Colonic mucosa (tissue), 4 donors: ENCODE measurements at regions not wholly inside any gene's neighbourhood (a gene's known extent, or its start where the extent isn't known, plus 50 kb on each side); places are given as distances from the start of the nearest gene placed in this dataset.

Experiments
- DNase-seq: peaks from one replicate; pipeline ENCODE4 v3.0.0-alpha.2; 2020
- H3K27ac ChIP-seq: fragments of 200-600 bp; one replicate; pipeline ENCODE4 v1.8.0; 2021
- H3K27me3 ChIP-seq: fragments of 200-600 bp; one replicate; pipeline ENCODE4 v1.8.0; 2021
- H3K36me3 ChIP-seq: fragments of 200-600 bp; one replicate; pipeline ENCODE4 v1.8.0; 2021
- H3K4me1 ChIP-seq: fragments of 200-600 bp; one replicate; pipeline ENCODE4 v1.8.0; 2021; ENCODE audit warnings: mild to moderate bottlenecking
- H3K4me3 ChIP-seq: fragments of 200-600 bp; one replicate; pipeline ENCODE4 v1.8.0; 2021
- H3K9ac ChIP-seq, 2 donors: one replicate each; pipeline ENCODE4 v1.7.0; 2013; ENCODE audit warnings: control low read depth in 2 of 2, low read depth in 2 of 2, low read length in 2 of 2
- H3K9me3 ChIP-seq: fragments of 200-600 bp; one replicate; pipeline ENCODE4 v1.8.0; 2021
- CTCF ChIP-seq: fragments of 200-600 bp; IDR thresholded peaks from one replicate; pipeline ENCODE4 v1.8.0; 2022; ENCODE audit warnings: antibody characterized with exemption, mild to moderate bottlenecking
- intact Hi-C: fragments of 100-400 bp; cut with DNase I; formaldehyde crosslinking; loops from one replicate; pipeline ENCODE4 v1.14.1; 2022
- donor health status: healthy.
- donor health status: DM: no; HTN: no; CAD: no.
- donor health status: DM: no; HTN: no; CAD: no.

- Histone ChIP-seq H3K4me1 (no peaks in the 10 kb centered on the region), H3K4me3 (no peak overlapping the region), H3K36me3 (no peaks in the 10 kb centered on the region), H3K9ac (no peak overlapping the region), H3K27ac (no peak overlapping the region), H3K27me3 (no peaks in the 10 kb centered on the region), H3K9me3 (no peaks in the 10 kb centered on the region)
- intact Hi-C loops, result no loop called here
- no peak for TF ChIP-seq CTCF
- DNase-seq, result no peak
These were observed 198.4 kb upstream of the NRP1 start for GRCh38 chr10:33532901-33533300.

GRCh38 chr10:33529234-33529633 is 194.8 kb upstream of the NRP1 start:
- no peak overlapping the region for H3K9ac ChIP-seq
- no peak for TF ChIP-seq CTCF
- intact Hi-C loops, result no loop called here
- no peak overlapping the region for H3K4me3 ChIP-seq
- H3K36me3 ChIP-seq, result no peaks in the 10 kb centered on the region
- H3K9me3 ChIP-seq, result no peaks in the 10 kb centered on the region
- H3K27ac ChIP-seq, result no peak overlapping the region
- no peaks in the 10 kb centered on the region for H3K4me1 ChIP-seq
- no peaks in the 10 kb centered on the region for H3K27me3 ChIP-seq
- no peak for DNase-seq

- H3K4me1 ChIP-seq, result no peaks in the 10 kb centered on the region
- H3K27ac ChIP-seq, result no peak overlapping the region
- H3K27me3 ChIP-seq, result no peaks in the 10 kb centered on the region
- no peaks in the 10 kb centered on the region for H3K36me3 ChIP-seq
- no peak for DNase-seq
- intact Hi-C loops, result no loop called here
- no peak overlapping the region for H3K9ac ChIP-seq
- H3K4me3 ChIP-seq, result no peak overlapping the region
- no peaks in the 10 kb centered on the region for H3K9me3 ChIP-seq
- no peak for TF ChIP-seq CTCF
These were observed 190.5 kb upstream of the NRP1 start for GRCh38 chr10:33524966-33525365.

GRCh38 chr10:33524041-33524440 is 189.6 kb upstream of the NRP1 start:
- H3K36me3 ChIP-seq, result no peaks in the 10 kb centered on the region
- no peaks in the 10 kb centered on the region for H3K9me3 ChIP-seq
- TF ChIP-seq CTCF, result no peak
- no peak overlapping the region for H3K9ac ChIP-seq
- H3K27ac ChIP-seq, result no peak overlapping the region
- H3K4me1 ChIP-seq, result no peaks in the 10 kb centered on the region
- intact Hi-C loops, result no loop called here
- no peak overlapping the region for H3K4me3 ChIP-seq
- H3K27me3 ChIP-seq, result no peaks in the 10 kb centered on the region
- no peak for DNase-seq

- Histone ChIP-seq H3K9ac (no peak overlapping the region), H3K4me1 (no peaks in the 10 kb centered on the region), H3K27me3 (no peaks in the 10 kb centered on the region), H3K4me3 (no peak overlapping the region), H3K36me3 (no peaks in the 10 kb centered on the region), H3K27ac (no peak overlapping the region), H3K9me3 (no peaks in the 10 kb centered on the region)
- no peak for TF ChIP-seq CTCF
- intact Hi-C loops, result no loop called here
- DNase-seq, result no peak
These were observed 188.8 kb upstream of the NRP1 start for GRCh38 chr10:33523236-33523792.
